IMR-90 (cell line): ENCODE measurements at regions not wholly inside any gene's neighbourhood (a gene's known extent, or its start where the extent isn't known, plus 50 kb on each side); places are given as distances from the start of the nearest gene placed in this dataset.

Experiments
- ATAC-seq: fragments of 200-7000 bp; cut with Tn5 transposase; 2 replicates; pipeline ENCODE4 v1.9.1; 2020; ENCODE audit warnings: low read depth, mild to moderate bottlenecking, moderate library complexity
- BruUV-seq: library from RNA; stranded (reverse); fragments of 400-500 nt; replicated peaks from 2 replicates; lab custom pipeline; 2021; lab: Mats Ljungman, UMichigan
- CTCF ChIA-PET: fragments of 300-600 bp; formaldehyde crosslinking; extraction: SDS; loops from one replicate; lab custom pipeline; 2021; ENCODE audit warnings: antibody characterized with exemption; lab: Yijun Ruan, JAX
- POLR2A ChIA-PET: fragments of 300-600 bp; sonication (Branson Sonifier 250); formaldehyde crosslinking; loops from one replicate; lab custom pipeline; 2022; ENCODE audit warnings: antibody characterized with exemption; ENCODE audit not compliant: unreplicated experiment; lab: Charles Lee
- DNase-seq: peaks from one replicate; pipeline ENCODE4 v3.0.0; 2013
- H2AFZ ChIP-seq: replicated peaks from 2 replicates; pipeline ENCODE3; 2013; ENCODE audit warnings: low read length, mild to moderate bottlenecking; ENCODE audit not compliant: poor library complexity
- H2AK5ac ChIP-seq: 2 replicates; pipeline ENCODE4 v1.6.1; 2013; ENCODE audit warnings: low read depth, low read length, inconsistent platforms
- H2AK9ac ChIP-seq: replicated peaks from 2 replicates; pipeline ENCODE3; 2013; ENCODE audit warnings: mild to moderate bottlenecking, low read depth, low read length, moderate library complexity; ENCODE audit not compliant: poor library complexity
- H2BK120ac ChIP-seq: 2 replicates; pipeline ENCODE4 v1.6.1; 2013; ENCODE audit warnings: low read depth, low read length, inconsistent platforms
- H2BK15ac ChIP-seq: 3 replicates; pipeline ENCODE4 v1.6.1; 2013; ENCODE audit warnings: low read depth, low read length, inconsistent platforms
- H2BK20ac ChIP-seq: 2 replicates; pipeline ENCODE4 v1.6.1; 2013; ENCODE audit warnings: low read depth, mild to moderate bottlenecking, inconsistent platforms, low read length, moderate library complexity
- H2BK5ac ChIP-seq: 2 replicates; pipeline ENCODE4 v1.6.1; 2013; ENCODE audit warnings: mild to moderate bottlenecking, low read depth, low read length, inconsistent platforms; ENCODE audit not compliant: poor library complexity, severe bottlenecking
- H3K14ac ChIP-seq: replicated peaks from 2 replicates; pipeline ENCODE4 v1.6.1; 2013; ENCODE audit warnings: low read depth, low read length, inconsistent platforms
- H3K18ac ChIP-seq: 2 replicates; pipeline ENCODE4 v1.6.1; 2013; ENCODE audit warnings: low read depth, low read length, control low read depth
- H3K23ac ChIP-seq: 2 replicates; pipeline ENCODE4 v1.6.1; 2013; ENCODE audit warnings: low read depth, low read length, inconsistent platforms
- H3K27ac ChIP-seq: 2 replicates; pipeline ENCODE4 v1.5.1; 2013; ENCODE audit warnings: mild to moderate bottlenecking, control low read depth, low read length; ENCODE audit not compliant: insufficient read depth
- H3K27me3 ChIP-seq: 2 replicates; pipeline ENCODE4 v1.6.1; 2013; ENCODE audit warnings: low read length; ENCODE audit not compliant: control insufficient read depth, insufficient read depth
- H3K36me3 ChIP-seq: 2 replicates; pipeline ENCODE4 v1.6.1; 2013; ENCODE audit warnings: low read length, mixed read lengths; ENCODE audit not compliant: control insufficient read depth, insufficient read depth
- H3K4ac ChIP-seq: 2 replicates; pipeline ENCODE4 v1.6.1; 2013; ENCODE audit warnings: low read depth, low read length, inconsistent platforms
- H3K4me1 ChIP-seq: 2 replicates; pipeline ENCODE4 v1.6.1; 2013; ENCODE audit warnings: low read length, mixed read lengths; ENCODE audit not compliant: control insufficient read depth, insufficient read depth
- H3K4me2 ChIP-seq: 2 replicates; pipeline ENCODE4 v1.6.1; 2013; ENCODE audit warnings: low read depth, mild to moderate bottlenecking, control low read depth, low read length, moderate library complexity
- H3K4me3 ChIP-seq: 2 replicates; pipeline ENCODE4 v1.5.1; 2013; ENCODE audit warnings: low read depth, mild to moderate bottlenecking, control low read depth, low read length, moderate library complexity; ENCODE audit not compliant: insufficient read depth
- H3K56ac ChIP-seq: 2 replicates; pipeline ENCODE4 v1.6.1; 2013; ENCODE audit warnings: low read length, inconsistent platforms; ENCODE audit not compliant: insufficient read depth; ENCODE audit errors: extremely low read depth
- H3K79me1 ChIP-seq, 2 experiments: 2 replicates each; pipeline ENCODE4 v1.6.1; 2013; ENCODE audit warnings: low read length in 2 of 2, inconsistent platforms in 1 of 2, low read depth in 1 of 2
- H3K9ac ChIP-seq: 2 replicates; pipeline ENCODE4 v1.6.1; 2013; ENCODE audit warnings: low read depth, low read length, control low read depth
- H3K9me1 ChIP-seq: 2 replicates; pipeline ENCODE4 v1.6.1; 2013; ENCODE audit warnings: low read length, inconsistent platforms; ENCODE audit not compliant: insufficient read depth
- H3K9me3 ChIP-seq: 2 replicates; pipeline ENCODE4 v1.6.1; 2013; ENCODE audit warnings: low read length; ENCODE audit not compliant: control insufficient read depth, insufficient read depth
- H4K20me1 ChIP-seq: 2 replicates; pipeline ENCODE4 v1.6.1; 2013; ENCODE audit warnings: low read length, inconsistent platforms; ENCODE audit not compliant: insufficient read depth
- H4K5ac ChIP-seq: 2 replicates; pipeline ENCODE4 v1.6.1; 2013; ENCODE audit warnings: mild to moderate bottlenecking, low read depth, low read length, control low read depth
- H4K8ac ChIP-seq, 2 experiments: 2 replicates each; pipeline ENCODE4 v1.6.1; 2013; ENCODE audit warnings: low read depth in 2 of 2, low read length in 2 of 2, control low read depth in 1 of 2, inconsistent platforms in 1 of 2
- H4K91ac ChIP-seq: 2 replicates; pipeline ENCODE4 v1.6.1; 2013; ENCODE audit warnings: low read depth, low read length, inconsistent platforms; ENCODE audit not compliant: insufficient read depth
- BHLHE40 ChIP-seq: fragments of 150-350 bp; IDR thresholded peaks from 2 replicates; pipeline ENCODE4 v1.6.1; 2016; ENCODE audit warnings: mild to moderate bottlenecking, low read depth, low read length
- CEBPB ChIP-seq: IDR thresholded peaks from 2 replicates; pipeline ENCODE4 v1.6.1; 2012; ENCODE audit warnings: low read depth, low read length, improper control_type of control experiment
- CHD1 ChIP-seq: IDR thresholded peaks from 2 replicates; pipeline ENCODE4 v1.6.1; 2012; ENCODE audit warnings: low read depth, low read length, improper control_type of control experiment
- ELK1 ChIP-seq: fragments of 150-350 bp; IDR thresholded peaks from 2 replicates; pipeline ENCODE4 v1.6.1; 2016; ENCODE audit warnings: low read depth, mild to moderate bottlenecking, low read length, moderate library complexity, borderline replicate concordance
- FOS ChIP-seq: fragments of 150-350 bp; IDR thresholded peaks from 2 replicates; pipeline ENCODE4 v1.6.1; 2016; ENCODE audit warnings: low read depth, low read length
- MAFK ChIP-seq: IDR thresholded peaks from 2 replicates; pipeline ENCODE4 v1.6.1; 2012; ENCODE audit warnings: low read depth, low read length, improper control_type of control experiment
- MAZ ChIP-seq: IDR thresholded peaks from 2 replicates; pipeline ENCODE4 v1.6.1; 2012; ENCODE audit warnings: low read depth, mild to moderate bottlenecking, low read length, improper control_type of control experiment, moderate library complexity, borderline replicate concordance
- MXI1 ChIP-seq: IDR thresholded peaks from 2 replicates; pipeline ENCODE4 v1.6.1; 2012; ENCODE audit warnings: low read depth, mild to moderate bottlenecking, low read length, moderate library complexity, borderline replicate concordance
- NFE2L2 ChIP-seq: fragments of 150-350 bp; IDR thresholded peaks from 2 replicates; pipeline ENCODE4 v1.6.1; 2016; ENCODE audit warnings: low read depth, mild to moderate bottlenecking, low read length
- POLR2A ChIP-seq: IDR thresholded peaks from 2 replicates; pipeline ENCODE4 v1.6.1; 2012; ENCODE audit warnings: mild to moderate bottlenecking, low read depth, low read length
- RAD21 ChIP-seq: IDR thresholded peaks from 2 replicates; pipeline ENCODE4 v1.6.1; 2012; ENCODE audit warnings: low read length, improper control_type of control experiment
- RCOR1 ChIP-seq: IDR thresholded peaks from 2 replicates; pipeline ENCODE4 v1.6.1; 2012; ENCODE audit warnings: mild to moderate bottlenecking, low read length, improper control_type of control experiment; ENCODE audit not compliant: insufficient replicate concordance
- RFX5 ChIP-seq: IDR thresholded peaks from 2 replicates; pipeline ENCODE4 v1.8.0; 2012; ENCODE audit warnings: low read depth, mild to moderate bottlenecking, low read length, moderate library complexity
- SMC3 ChIP-seq: fragments of 150-350 bp; IDR thresholded peaks from 2 replicates; pipeline ENCODE4 v1.6.1; 2016; ENCODE audit warnings: low read depth, mild to moderate bottlenecking, antibody characterized with exemption, low read length, moderate library complexity
- USF2 ChIP-seq: fragments of 150-350 bp; IDR thresholded peaks from 2 replicates; pipeline ENCODE4 v1.6.1; 2017; ENCODE audit warnings: mild to moderate bottlenecking, antibody characterized with exemption, low read length, low read depth
- WGBS, 2 experiments: methylation state at CpG; one replicate each; pipeline versions ENCODE4 v1.1.5 to v1.1.7; 2013; ENCODE audit warnings: missing lambda C conversion rate in 2 of 2; ENCODE audit not compliant: insufficient read length in 1 of 2; ENCODE audit errors: extremely low coverage in 2 of 2; 5-methylcytosine and 5-hydroxymethylcytosine counted together
- dilution Hi-C: fragments of 300-500 bp; cut with HindIII; formaldehyde crosslinking; loops from one replicate; pipeline ENCODE4 v1.14.3; 2018; ENCODE audit warnings: low sequenced_read_pairs; ENCODE audit not compliant: unreplicated experiment
- in situ Hi-C: fragments of 300-500 bp; cut with MboI; formaldehyde crosslinking; loops from 3 replicates; pipeline ENCODE4 v1.14.3; 2019; ENCODE audit warnings: low sequenced_read_pairs, inconsistent platforms, mixed read lengths
- intact Hi-C: fragments of 100-400 bp; cut with micrococcal nuclease; formaldehyde crosslinking; loops from 2 replicates; pipeline ENCODE4 v1.10.0; 2022
- TF ChIP-seq, protein P1 (sequence below): conservative IDR thresholded peaks from 2 replicates; pipeline ENCODE4 v1.5.1; 2012; ENCODE audit warnings: mild to moderate bottlenecking, low read depth, low read length, improper control_type of control experiment

DNA sequence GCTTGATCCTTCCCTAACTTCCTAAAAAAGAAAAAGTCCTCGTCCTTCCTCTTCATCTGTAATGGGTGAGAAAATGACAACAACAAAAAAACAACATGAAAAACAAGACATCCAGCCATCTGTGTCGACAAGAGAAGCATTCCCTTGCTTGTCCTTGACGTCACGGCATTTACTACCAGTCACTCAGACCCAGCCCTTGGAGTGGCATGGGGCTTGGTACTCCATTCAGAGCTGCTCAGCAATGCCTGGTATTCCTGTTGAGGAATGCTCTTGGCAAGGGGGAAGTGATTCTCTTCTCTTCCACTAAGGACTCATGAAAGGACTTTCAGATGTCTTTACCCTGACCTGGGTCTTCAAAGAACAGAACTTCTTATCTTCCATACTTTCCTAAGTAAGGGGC is 339.7 kb upstream of the RASGRP1 start:
- in situ Hi-C loops (no loop called here), intact Hi-C loops (no loop called here), dilution Hi-C loops (no loop called here)
- no peaks in the 10 kb centered on the region for H3K27me3 ChIP-seq
- no peak overlapping the region; the same call in 1 of the 2 replicates for H3K18ac ChIP-seq
- H3K14ac ChIP-seq = peak overlapping the region; percentile 63; the same call in 1 of the 2 replicates
- H3K36me3 ChIP-seq = no peaks in the 10 kb centered on the region
- no peak overlapping the region for H3K4me2 ChIP-seq
- H4K20me1 ChIP-seq = no peaks in the 10 kb centered on the region
- H2BK15ac ChIP-seq = peak overlapping the region; percentile 55; the same call in 1 of the 3 replicates
- TF ChIP-seq POLR2A (no peak), USF2 (no peak), CHD1 (no peak), CEBPB (no peak), MXI1 (no peak), FOS (no peak), RCOR1 (no peak), MAZ (no peak), RFX5 (no peak), BHLHE40 (no peak), NFE2L2 (no peak), RAD21 (no peak), ELK1 (no peak), MAFK (no peak), SMC3 (no peak)
- TF ChIP-seq, protein P1, sequence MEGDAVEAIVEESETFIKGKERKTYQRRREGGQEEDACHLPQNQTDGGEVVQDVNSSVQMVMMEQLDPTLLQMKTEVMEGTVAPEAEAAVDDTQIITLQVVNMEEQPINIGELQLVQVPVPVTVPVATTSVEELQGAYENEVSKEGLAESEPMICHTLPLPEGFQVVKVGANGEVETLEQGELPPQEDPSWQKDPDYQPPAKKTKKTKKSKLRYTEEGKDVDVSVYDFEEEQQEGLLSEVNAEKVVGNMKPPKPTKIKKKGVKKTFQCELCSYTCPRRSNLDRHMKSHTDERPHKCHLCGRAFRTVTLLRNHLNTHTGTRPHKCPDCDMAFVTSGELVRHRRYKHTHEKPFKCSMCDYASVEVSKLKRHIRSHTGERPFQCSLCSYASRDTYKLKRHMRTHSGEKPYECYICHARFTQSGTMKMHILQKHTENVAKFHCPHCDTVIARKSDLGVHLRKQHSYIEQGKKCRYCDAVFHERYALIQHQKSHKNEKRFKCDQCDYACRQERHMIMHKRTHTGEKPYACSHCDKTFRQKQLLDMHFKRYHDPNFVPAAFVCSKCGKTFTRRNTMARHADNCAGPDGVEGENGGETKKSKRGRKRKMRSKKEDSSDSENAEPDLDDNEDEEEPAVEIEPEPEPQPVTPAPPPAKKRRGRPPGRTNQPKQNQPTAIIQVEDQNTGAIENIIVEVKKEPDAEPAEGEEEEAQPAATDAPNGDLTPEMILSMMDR = no peak
- H2AK9ac ChIP-seq = no peak overlapping the region
- peaks cover 7% of the 10 kb centered on the region for H3K4me1 ChIP-seq
- BruUV-seq = no TSS peak
- peak overlapping the region; percentile 40; the same call in 1 of the 2 replicates for H2BK20ac ChIP-seq
- H3K9me1 ChIP-seq = 0 out of 2 replicates have a peak, but pooled peaks cover 4% of the 10 kb centered on the region
- POLR2A ChIA-PET = no interaction called here
- ATAC-seq (no peak), DNase-seq (no peak)
- H3K27ac ChIP-seq = no peak overlapping the region
- no peak overlapping the region; the same call in 1 of the 2 replicates for H4K91ac ChIP-seq
- H4K8ac ChIP-seq = peak overlapping the region in 1 of 2 experiments; percentile 34; a peak in 1 of 4 replicates
- peaks cover 2% of the 10 kb centered on the region; the same call in 1 of the 2 replicates for H3K9me3 ChIP-seq
- H2AFZ ChIP-seq = peak overlapping the region; percentile 64
- WGBS, 2 experiments = no CpG with 5 or more reads among the region's 4 CpGs
- no peak overlapping the region for H4K5ac ChIP-seq
- no peak overlapping the region for H3K23ac ChIP-seq
- no peak overlapping the region for H3K9ac ChIP-seq
- peak overlapping the region; percentile 89 for H2AK5ac ChIP-seq
- no peak overlapping the region for H3K56ac ChIP-seq
- CTCF ChIA-PET = interaction anchor here (1.0 kb wide), 1 partner anchor 88 kb away, joined by 3 read pairs; no protein-coding TSS in a partner anchor
- H2BK120ac ChIP-seq = peak overlapping the region; percentile 85
- H3K4ac ChIP-seq = peak overlapping the region; percentile 54
- H2BK5ac ChIP-seq = no peak overlapping the region
- H3K79me1 ChIP-seq = no peaks in the 10 kb centered on the region
- H3K4me3 ChIP-seq = no peak overlapping the region
